HEK293 (cell line): ENCODE measurements at regions not wholly inside any gene's neighbourhood (a gene's known extent, or its start where the extent isn't known, plus 50 kb on each side); places are given as distances from the start of the nearest gene placed in this dataset.

Source experiments
- CTCF ChIA-PET: fragments of 350-600 bp; formaldehyde crosslinking; extraction: SDS; loops from one replicate; lab custom pipeline; 2021; ENCODE audit warnings: antibody characterized with exemption; lab: Yijun Ruan, JAX
- POLR2A ChIA-PET: fragments of 300-600 bp; formaldehyde crosslinking; extraction: SDS; loops from one replicate; lab custom pipeline; 2020; ENCODE audit warnings: antibody characterized with exemption, inconsistent platforms; lab: Yijun Ruan, JAX
- H3K27ac ChIP-seq: fragments of 200-500 bp; sonication (Bioruptor generic); 2 replicates; pipeline ENCODE4 v1.5.1; 2014; ENCODE audit warnings: low read depth, low read length, control low read depth, inconsistent platforms; ENCODE audit errors: extremely low read depth
- H3K36me3 ChIP-seq, 2 experiments: fragments of 200-500 bp in 1 of 2; sonication (Bioruptor generic) in 1 of 2; 1 replicate in 1 of 2; 2 replicates in 1 of 2; pipeline ENCODE4 v1.5.1; 2014 to 2017; ENCODE audit warnings: inconsistent platforms in 2 of 2, low read length in 2 of 2; ENCODE audit not compliant: control insufficient read depth in 2 of 2, insufficient read depth in 1 of 2
- H3K4me1 ChIP-seq: fragments of 200-500 bp; sonication (Bioruptor generic); 2 replicates; pipeline ENCODE4 v1.5.1; 2014; ENCODE audit warnings: mild to moderate bottlenecking, low read length, inconsistent platforms; ENCODE audit not compliant: control insufficient read depth, insufficient read depth
- H3K4me3 ChIP-seq: 2 replicates; pipeline ENCODE4 v1.5.1; 2011; ENCODE audit warnings: low read depth, mild to moderate bottlenecking, control low read depth, low read length, moderate library complexity
- H3K9me3 ChIP-seq: fragments of 200-500 bp; sonication (Bioruptor generic); 2 replicates; pipeline ENCODE4 v1.5.1; 2014; ENCODE audit warnings: low read depth, low read length, inconsistent platforms; ENCODE audit not compliant: control insufficient read depth, insufficient read depth
- FEZF1 ChIP-seq: fragments of 450-650 bp; formaldehyde crosslinking; IDR thresholded peaks from 2 replicates; pipeline ENCODE4 v1.5.1; 2016; ENCODE audit warnings: missing biosample characterization, missing genetic modification characterization
- GFI1B ChIP-seq: fragments of 450-650 bp; formaldehyde crosslinking; IDR thresholded peaks from 2 replicates; pipeline ENCODE4 v1.5.1; 2016; ENCODE audit warnings: missing biosample characterization, missing genetic modification characterization
- GLIS1 ChIP-seq: fragments of 450-650 bp; formaldehyde crosslinking; IDR thresholded peaks from 2 replicates; pipeline ENCODE4 v1.5.1; 2016; ENCODE audit warnings: missing biosample characterization, missing genetic modification characterization
- HOXA7 ChIP-seq: sonication (generic); formaldehyde crosslinking; IDR thresholded peaks from 2 replicates; pipeline ENCODE4 v1.8.1; 2022; ENCODE audit warnings: missing genetic modification reagents, borderline replicate concordance
- INSM2 ChIP-seq: fragments of 450-650 bp; formaldehyde crosslinking; IDR thresholded peaks from 2 replicates; pipeline ENCODE4 v1.5.1; 2016; ENCODE audit warnings: missing biosample characterization, missing genetic modification characterization
- MZF1 ChIP-seq: fragments of 450-650 bp; formaldehyde crosslinking; IDR thresholded peaks from 2 replicates; pipeline ENCODE4 v1.5.1; 2017; ENCODE audit warnings: missing biosample characterization, missing genetic modification characterization, borderline replicate concordance
- REPIN1 ChIP-seq: fragments of 450-650 bp; formaldehyde crosslinking; IDR thresholded peaks from 2 replicates; pipeline ENCODE4 v1.5.1; 2017; ENCODE audit warnings: missing biosample characterization, missing genetic modification characterization, low read depth
- SETDB1 ChIP-seq: IDR thresholded peaks from one replicate; pipeline ENCODE4 v1.6.1; 2017; ENCODE audit warnings: mild to moderate bottlenecking, low read length, moderate library complexity, mixed read lengths; ENCODE audit not compliant: insufficient read length
- SP3 ChIP-seq: fragments of 450-650 bp; formaldehyde crosslinking; IDR thresholded peaks from 2 replicates; pipeline ENCODE4 v1.5.1; 2016; ENCODE audit warnings: missing biosample characterization, missing genetic modification characterization
- SP7 ChIP-seq: fragments of 450-650 bp; formaldehyde crosslinking; IDR thresholded peaks from 2 replicates; pipeline ENCODE4 v1.5.1; 2016; ENCODE audit warnings: missing biosample characterization, missing genetic modification characterization
- YY1 ChIP-seq: fragments of 450-650 bp; formaldehyde crosslinking; IDR thresholded peaks from 2 replicates; pipeline ENCODE4 v1.5.1; 2018; ENCODE audit warnings: missing biosample characterization, missing genetic modification characterization
- ZBTB26 ChIP-seq: fragments of 450-650 bp; formaldehyde crosslinking; optimal IDR thresholded peaks from 2 replicates; pipeline ENCODE3; 2016; ENCODE audit warnings: missing biosample characterization, mild to moderate bottlenecking, missing genetic modification characterization
- ZEB2 ChIP-seq: fragments of 450-650 bp; formaldehyde crosslinking; IDR thresholded peaks from 2 replicates; pipeline ENCODE4 v1.5.1; 2016; ENCODE audit warnings: missing biosample characterization, missing genetic modification characterization
- ZFHX2 ChIP-seq: fragments of 450-650 bp; formaldehyde crosslinking; conservative IDR thresholded peaks from 2 replicates; pipeline ENCODE4 v1.5.1; 2016; ENCODE audit warnings: missing biosample characterization, missing genetic modification characterization
- ZIC2 ChIP-seq: fragments of 450-650 bp; formaldehyde crosslinking; IDR thresholded peaks from 2 replicates; pipeline ENCODE4 v1.5.1; 2016; ENCODE audit warnings: missing biosample characterization, missing genetic modification characterization
- ZNF202 ChIP-seq: fragments of 450-650 bp; formaldehyde crosslinking; IDR thresholded peaks from 2 replicates; pipeline ENCODE4 v1.5.1; 2016; ENCODE audit warnings: missing biosample characterization, missing genetic modification characterization, borderline replicate concordance
- ZNF239 ChIP-seq: fragments of 450-650 bp; formaldehyde crosslinking; IDR thresholded peaks from 2 replicates; pipeline ENCODE4 v1.5.1; 2016; ENCODE audit warnings: missing biosample characterization, missing genetic modification characterization
- ZNF311 ChIP-seq: fragments of 450-650 bp; formaldehyde crosslinking; IDR thresholded peaks from 2 replicates; pipeline ENCODE4 v1.5.1; 2017; ENCODE audit warnings: missing biosample characterization, missing genetic modification characterization, borderline replicate concordance
- ZNF350 ChIP-seq: fragments of 450-650 bp; formaldehyde crosslinking; IDR thresholded peaks from 2 replicates; pipeline ENCODE4 v1.5.0; 2017; ENCODE audit warnings: missing biosample characterization, mild to moderate bottlenecking, missing genetic modification characterization
- ZNF423 ChIP-seq: fragments of 450-650 bp; formaldehyde crosslinking; IDR thresholded peaks from 2 replicates; pipeline ENCODE4 v1.5.1; 2016; ENCODE audit warnings: missing biosample characterization, missing genetic modification characterization
- ZNF549 ChIP-seq: fragments of 450-650 bp; IDR thresholded peaks from 2 replicates; pipeline ENCODE4 v1.5.1; 2018; ENCODE audit warnings: missing biosample characterization, missing genetic modification characterization, mild to moderate bottlenecking, inconsistent platforms, moderate library complexity
- ZNF629 ChIP-seq: fragments of 450-650 bp; formaldehyde crosslinking; IDR thresholded peaks from 2 replicates; pipeline ENCODE4 v1.5.1; 2017; ENCODE audit warnings: missing biosample characterization, missing genetic modification characterization
- ZNF639 ChIP-seq: fragments of 450-650 bp; formaldehyde crosslinking; IDR thresholded peaks from 2 replicates; pipeline ENCODE4 v1.5.1; 2016; ENCODE audit warnings: missing biosample characterization, missing genetic modification characterization
- ZSCAN30 ChIP-seq: fragments of 450-650 bp; IDR thresholded peaks from 2 replicates; pipeline ENCODE4 v1.5.1; 2018; ENCODE audit warnings: missing biosample characterization, mild to moderate bottlenecking, missing genetic modification characterization, moderate library complexity

GRCh38 chr4:42330002-42330592, 67.2 kb upstream of the SHISA3 start:
- TF ChIP-seq HOXA7 (CRISPR knock-in tag) = no peak
- no peak for TF ChIP-seq INSM2 (tag by site-specific recombination)
- no peak for TF ChIP-seq ZNF549 (tag by site-specific recombination)
- TF ChIP-seq SP7 = no peak
- TF ChIP-seq ZNF629 (tag by site-specific recombination) = no peak
- TF ChIP-seq ZNF239 (tag by site-specific recombination) = no peak
- no peak for TF ChIP-seq ZEB2 (tag by site-specific recombination)
- no peak for TF ChIP-seq ZIC2 (tag by site-specific recombination)
- TF ChIP-seq MZF1 (tag by site-specific recombination) = no peak
- TF ChIP-seq ZNF423 (tag by site-specific recombination) = no peak
- TF ChIP-seq YY1 = no peak
- TF ChIP-seq FEZF1 (tag by site-specific recombination) = no peak
- no peak for TF ChIP-seq ZSCAN30
- no peak for TF ChIP-seq ZNF311 (tag by site-specific recombination)
- TF ChIP-seq ZFHX2 = no peak
- no peak for TF ChIP-seq REPIN1 (tag by site-specific recombination)
- ChIA-PET POLR2A (no interaction called here), CTCF (interaction anchor here (0.7 kb wide), 1 partner anchor 29 kb away, joined by 4 read pairs; no protein-coding TSS in a partner anchor)
- no peaks in the 10 kb centered on the region for H3K36me3 ChIP-seq
- H3K4me1 ChIP-seq = no peaks in the 10 kb centered on the region
- no peak overlapping the region for H3K27ac ChIP-seq
- H3K9me3 ChIP-seq = no peaks in the 10 kb centered on the region
- no peak overlapping the region for H3K4me3 ChIP-seq

- POLR2A ChIA-PET = no interaction called here
- H3K4me1 ChIP-seq = no peaks in the 10 kb centered on the region
- H3K36me3 ChIP-seq = no peaks in the 10 kb centered on the region
- CTCF ChIA-PET = no interaction called here
- no peaks in the 10 kb centered on the region for H3K9me3 ChIP-seq
- no peak for TF ChIP-seq ZNF639 (tag by site-specific recombination)
- no peak for TF ChIP-seq GFI1B (tag by site-specific recombination)
- no peak overlapping the region for H3K4me3 ChIP-seq
- no peak overlapping the region for H3K27ac ChIP-seq
These were observed 66.2 kb upstream of the SHISA3 start for GRCh38 chr4:42331040-42331439.

- no peak for TF ChIP-seq ZNF350
- TF ChIP-seq ZNF549 (tag by site-specific recombination) = no peak
- TF ChIP-seq SP3 (tag by site-specific recombination) = no peak
- peak; percentile 46 for TF ChIP-seq SETDB1
- no peak for TF ChIP-seq ZNF202 (tag by site-specific recombination)
- TF ChIP-seq GLIS1 = peak; percentile 74
- no peak for TF ChIP-seq ZBTB26 (tag by site-specific recombination)
- TF ChIP-seq, all 188 proteins: peak for 2
- ChIA-PET CTCF (no interaction called here), POLR2A (no interaction called here)
These were observed 65.3 kb upstream of the SHISA3 start for GRCh38 chr4:42331914-42332368.

More at GRCh38 chr4:42331914-42332368, 65.3 kb upstream of the SHISA3 start:
- no peaks in the 10 kb centered on the region for H3K4me1 ChIP-seq
- H3K27ac ChIP-seq = no peak overlapping the region
- H3K36me3 ChIP-seq = no peaks in the 10 kb centered on the region
- H3K9me3 ChIP-seq = no peaks in the 10 kb centered on the region
- no peak overlapping the region for H3K4me3 ChIP-seq
